T-helper 1 cell treated with Interleukin-12 subunit alpha and Interleukin-12 subunit beta and Interleukin-4 antibody, amounts not matched to agents 30 μg/mL and 1 μg/mL, for 36 hours (primary cell): ENCODE measurements at regions not wholly inside any gene's neighbourhood (a gene's known extent, or its start where the extent isn't known, plus 50 kb on each side); places are given as distances from the start of the nearest gene placed in this dataset.
"Not testable (repeated sequence)": the region's sequence is repeated elsewhere in the genome, so short reads cannot be mapped to it uniquely, and the experiment has no call there.

Experiments
- H3K27ac Mint-ChIP-seq: one replicate; pipeline ENCODE4 v1.8.0; 2021; ENCODE audit warnings: mild to moderate bottlenecking, mixed read lengths
- H3K27me3 Mint-ChIP-seq: one replicate; pipeline ENCODE4 v1.8.0; 2021; ENCODE audit warnings: low read depth, mixed read lengths
- H3K36me3 Mint-ChIP-seq: one replicate; pipeline ENCODE4 v1.8.0; 2021; ENCODE audit warnings: low read depth, mixed read lengths
- H3K4me1 Mint-ChIP-seq: one replicate; pipeline ENCODE4 v1.8.0; 2021; ENCODE audit warnings: low read depth, mixed read lengths
- H3K4me3 Mint-ChIP-seq: one replicate; pipeline ENCODE4 v1.8.0; 2021; ENCODE audit warnings: mild to moderate bottlenecking, moderate library complexity, mixed read lengths
- H3K9me3 Mint-ChIP-seq: one replicate; pipeline ENCODE4 v1.8.0; 2021; ENCODE audit warnings: mixed read lengths

GRCh38 chr4:17024425-17024824 is 126.0 kb upstream of the LDB2 start:
- Mint-ChIP-seq H3K4me1 (no peaks in the 10 kb centered on the region), H3K9me3 (no peaks in the 10 kb centered on the region), H3K36me3 (no peaks in the 10 kb centered on the region), H3K27me3 (no peaks in the 10 kb centered on the region), H3K4me3 (no peak overlapping the region), H3K27ac (no peak overlapping the region)

GRCh38 chr4:17020901-17021300 is 122.5 kb upstream of the LDB2 start:
- H3K9me3 Mint-ChIP-seq: no peaks in the 10 kb centered on the region

GRCh38 chr4:17020451-17020850 is 122.0 kb upstream of the LDB2 start:
- no peaks in the 10 kb centered on the region for H3K27me3 Mint-ChIP-seq
- no peaks in the 10 kb centered on the region for H3K36me3 Mint-ChIP-seq

More at GRCh38 chr4:17020901-17021300, 122.5 kb upstream of the LDB2 start:
- Mint-ChIP-seq H3K27me3 (no peaks in the 10 kb centered on the region), H3K4me3 (no peak overlapping the region), H3K36me3 (no peaks in the 10 kb centered on the region), H3K27ac (no peak overlapping the region), H3K4me1 (no peaks in the 10 kb centered on the region)

GRCh38 chr4:17018621-17019020 is 120.2 kb upstream of the LDB2 start:
- H3K9me3 Mint-ChIP-seq, H3K27me3 Mint-ChIP-seq, H3K4me1 Mint-ChIP-seq, H3K4me3 Mint-ChIP-seq, H3K36me3 Mint-ChIP-seq, H3K27ac Mint-ChIP-seq: not testable (repeated sequence)

More at GRCh38 chr4:17020451-17020850, 122.0 kb upstream of the LDB2 start:
- H3K27ac Mint-ChIP-seq: no peak overlapping the region
- no peaks in the 10 kb centered on the region for H3K9me3 Mint-ChIP-seq
- H3K4me3 Mint-ChIP-seq: no peak overlapping the region
- H3K4me1 Mint-ChIP-seq: no peaks in the 10 kb centered on the region

- H3K9me3 Mint-ChIP-seq: no peaks in the 10 kb centered on the region
- no peaks in the 10 kb centered on the region for H3K36me3 Mint-ChIP-seq
- no peak overlapping the region for H3K4me3 Mint-ChIP-seq
- no peaks in the 10 kb centered on the region for H3K27me3 Mint-ChIP-seq
- H3K4me1 Mint-ChIP-seq: no peaks in the 10 kb centered on the region
- H3K27ac Mint-ChIP-seq: no peak overlapping the region
Measured at GRCh38 chr4:17018013-17018412, 119.6 kb upstream of the LDB2 start.

- Mint-ChIP-seq H3K9me3 (no peaks in the 10 kb centered on the region), H3K4me1 (no peaks in the 10 kb centered on the region), H3K36me3 (no peaks in the 10 kb centered on the region), H3K4me3 (no peak overlapping the region), H3K27ac (no peak overlapping the region), H3K27me3 (no peaks in the 10 kb centered on the region)
Measured at GRCh38 chr4:17013382-17014006, 115.0 kb upstream of the LDB2 start.

- no peaks in the 10 kb centered on the region for H3K27me3 Mint-ChIP-seq
- H3K4me1 Mint-ChIP-seq: no peaks in the 10 kb centered on the region
- no peak overlapping the region for H3K4me3 Mint-ChIP-seq
- no peaks in the 10 kb centered on the region for H3K36me3 Mint-ChIP-seq
- H3K9me3 Mint-ChIP-seq: no peaks in the 10 kb centered on the region
- no peak overlapping the region for H3K27ac Mint-ChIP-seq
Measured at GRCh38 chr4:17012451-17012850, 114.0 kb upstream of the LDB2 start.

GRCh38 chr4:17010426-17011087 is 112.1 kb upstream of the LDB2 start:
- H3K4me1 Mint-ChIP-seq: no peaks in the 10 kb centered on the region
- no peaks in the 10 kb centered on the region for H3K27me3 Mint-ChIP-seq
- H3K27ac Mint-ChIP-seq: no peak overlapping the region
- H3K9me3 Mint-ChIP-seq: no peaks in the 10 kb centered on the region
- no peak overlapping the region for H3K4me3 Mint-ChIP-seq
- no peaks in the 10 kb centered on the region for H3K36me3 Mint-ChIP-seq

- Mint-ChIP-seq H3K36me3 (no peaks in the 10 kb centered on the region), H3K27ac (no peak overlapping the region), H3K9me3 (no peaks in the 10 kb centered on the region), H3K4me1 (no peaks in the 10 kb centered on the region), H3K4me3 (no peak overlapping the region), H3K27me3 (no peaks in the 10 kb centered on the region)
Measured at GRCh38 chr4:17009871-17010367, 111.5 kb upstream of the LDB2 start.

- H3K9me3 Mint-ChIP-seq: no peaks in the 10 kb centered on the region
- no peaks in the 10 kb centered on the region for H3K4me1 Mint-ChIP-seq
- H3K4me3 Mint-ChIP-seq: no peak overlapping the region
- H3K36me3 Mint-ChIP-seq: no peaks in the 10 kb centered on the region
- H3K27me3 Mint-ChIP-seq: no peaks in the 10 kb centered on the region
- H3K27ac Mint-ChIP-seq: no peak overlapping the region
Measured at GRCh38 chr4:17008834-17009345, 110.4 kb upstream of the LDB2 start.

- H3K36me3 Mint-ChIP-seq, H3K27me3 Mint-ChIP-seq, H3K4me3 Mint-ChIP-seq, H3K4me1 Mint-ChIP-seq, H3K9me3 Mint-ChIP-seq, H3K27ac Mint-ChIP-seq: not testable (repeated sequence)
Measured at GRCh38 chr4:17003606-17004392, 105.4 kb upstream of the LDB2 start.

- H3K9me3 Mint-ChIP-seq: no peaks in the 10 kb centered on the region
- H3K27me3 Mint-ChIP-seq: no peaks in the 10 kb centered on the region
- H3K4me3 Mint-ChIP-seq: no peak overlapping the region
- no peaks in the 10 kb centered on the region for H3K36me3 Mint-ChIP-seq
- H3K27ac Mint-ChIP-seq: no peak overlapping the region
- H3K4me1 Mint-ChIP-seq: no peaks in the 10 kb centered on the region
Measured at GRCh38 chr4:16995451-16995850, 97.0 kb upstream of the LDB2 start.

GRCh38 chr4:16993956-16994840 is 95.8 kb upstream of the LDB2 start:
- H3K27ac Mint-ChIP-seq: no peak overlapping the region
- no peaks in the 10 kb centered on the region for H3K27me3 Mint-ChIP-seq
- no peaks in the 10 kb centered on the region for H3K9me3 Mint-ChIP-seq
- H3K4me3 Mint-ChIP-seq: no peak overlapping the region
- H3K36me3 Mint-ChIP-seq: no peaks in the 10 kb centered on the region
- H3K4me1 Mint-ChIP-seq: no peaks in the 10 kb centered on the region

- H3K27me3 Mint-ChIP-seq: no peaks in the 10 kb centered on the region
- H3K27ac Mint-ChIP-seq: no peak overlapping the region
- no peak overlapping the region for H3K4me3 Mint-ChIP-seq
- no peaks in the 10 kb centered on the region for H3K4me1 Mint-ChIP-seq
- no peaks in the 10 kb centered on the region for H3K36me3 Mint-ChIP-seq
- H3K9me3 Mint-ChIP-seq: no peaks in the 10 kb centered on the region
Measured at GRCh38 chr4:16992566-16993225, 94.3 kb upstream of the LDB2 start.
